Activated naive CD4-positive, alpha-beta T cell treated with anti-CD3 and anti-CD28 coated beads, Interleukin-2, amount 10 ng/mL, durations not matched to agents 7 days and 5 days (primary cell): ENCODE measurements at regions not wholly inside any gene's neighbourhood (a gene's known extent, or its start where the extent isn't known, plus 50 kb on each side); places are given as distances from the start of the nearest gene placed in this dataset.

Source experiments
- CTCF ChIA-PET: fragments of 350-600 bp; sonication (Branson Sonifier 250); formaldehyde crosslinking; loops from one replicate; lab custom pipeline; 2021; ENCODE audit warnings: antibody characterized with exemption; lab: Charles Lee
- DNase-seq: peaks from one replicate; pipeline ENCODE4 v3.0.0-alpha.2; 2020
- H3K27ac Mint-ChIP-seq: one replicate; pipeline ENCODE4 v1.8.0; 2021; ENCODE audit warnings: mild to moderate bottlenecking, moderate library complexity, mixed read lengths
- H3K27me3 Mint-ChIP-seq: one replicate; pipeline ENCODE4 v1.8.0; 2021; ENCODE audit warnings: mild to moderate bottlenecking, mixed read lengths
- H3K36me3 Mint-ChIP-seq: one replicate; pipeline ENCODE4 v1.8.0; 2021; ENCODE audit warnings: mixed read lengths
- H3K4me1 Mint-ChIP-seq: one replicate; pipeline ENCODE4 v1.8.0; 2021; ENCODE audit warnings: mixed read lengths
- H3K4me3 Mint-ChIP-seq: one replicate; pipeline ENCODE4 v1.8.0; 2021; ENCODE audit warnings: mild to moderate bottlenecking, moderate library complexity, mixed read lengths
- H3K9me3 Mint-ChIP-seq: one replicate; pipeline ENCODE4 v1.8.0; 2021; ENCODE audit warnings: mixed read lengths

GRCh38 chr5:26828294-26828693, 210.1 kb downstream of the CDH9 start:
- H3K4me3 Mint-ChIP-seq, result no peak overlapping the region
- peaks cover 19% of the 10 kb centered on the region for H3K9me3 Mint-ChIP-seq
- no peak for DNase-seq
- CTCF ChIA-PET, result no interaction called here
- H3K36me3 Mint-ChIP-seq, result no peaks in the 10 kb centered on the region
- no peaks in the 10 kb centered on the region for H3K27me3 Mint-ChIP-seq
- no peak overlapping the region for H3K27ac Mint-ChIP-seq
- H3K4me1 Mint-ChIP-seq, result no peaks in the 10 kb centered on the region

GRCh38 chr5:26813235-26813634, 225.2 kb downstream of the CDH9 start:
- no peak for DNase-seq
- H3K36me3 Mint-ChIP-seq, result no peaks in the 10 kb centered on the region
- H3K27ac Mint-ChIP-seq, result no peak overlapping the region
- H3K9me3 Mint-ChIP-seq, result peaks cover 32% of the 10 kb centered on the region
- no peaks in the 10 kb centered on the region for H3K27me3 Mint-ChIP-seq
- no peak overlapping the region for H3K4me3 Mint-ChIP-seq
- H3K4me1 Mint-ChIP-seq, result no peaks in the 10 kb centered on the region
- CTCF ChIA-PET, result no interaction called here

- Mint-ChIP-seq H3K27ac (no peak overlapping the region), H3K4me3 (no peak overlapping the region), H3K36me3 (no peaks in the 10 kb centered on the region), H3K4me1 (no peaks in the 10 kb centered on the region), H3K9me3 (peaks cover 28% of the 10 kb centered on the region), H3K27me3 (no peaks in the 10 kb centered on the region)
- no peak for DNase-seq
- CTCF ChIA-PET, result no interaction called here
Observed at GRCh38 chr5:26812714-26813113, 225.7 kb downstream of the CDH9 start.

- no peak overlapping the region for H3K4me3 Mint-ChIP-seq
- H3K36me3 Mint-ChIP-seq, result no peaks in the 10 kb centered on the region
- CTCF ChIA-PET, result no interaction called here
- H3K27me3 Mint-ChIP-seq, result no peaks in the 10 kb centered on the region
- no peak overlapping the region for H3K27ac Mint-ChIP-seq
- peaks cover 13% of the 10 kb centered on the region for H3K9me3 Mint-ChIP-seq
- DNase-seq, result no peak
- no peaks in the 10 kb centered on the region for H3K4me1 Mint-ChIP-seq
Observed at GRCh38 chr5:26807231-26808199, 230.9 kb downstream of the CDH9 start.

- H3K4me1 Mint-ChIP-seq, result no peaks in the 10 kb centered on the region
- H3K27me3 Mint-ChIP-seq, result no peaks in the 10 kb centered on the region
- CTCF ChIA-PET, result no interaction called here
- H3K36me3 Mint-ChIP-seq, result no peaks in the 10 kb centered on the region
- H3K27ac Mint-ChIP-seq, result no peak overlapping the region
- peaks cover 7% of the 10 kb centered on the region for H3K9me3 Mint-ChIP-seq
- no peak overlapping the region for H3K4me3 Mint-ChIP-seq
- no peak for DNase-seq
Observed at GRCh38 chr5:26805076-26805475, 233.3 kb downstream of the CDH9 start.

GRCh38 chr5:26802944-26803343, 235.4 kb downstream of the CDH9 start:
- peaks cover 5% of the 10 kb centered on the region for H3K9me3 Mint-ChIP-seq

GRCh38 chr5:26791433-26791832, 247.0 kb downstream of the CDH9 start:
- CTCF ChIA-PET, result no interaction called here
- DNase-seq, result no peak

More at GRCh38 chr5:26802944-26803343, 235.4 kb downstream of the CDH9 start:
- Mint-ChIP-seq H3K36me3 (no peaks in the 10 kb centered on the region), H3K27ac (no peak overlapping the region), H3K4me3 (no peak overlapping the region), H3K27me3 (no peaks in the 10 kb centered on the region), H3K4me1 (no peaks in the 10 kb centered on the region)
- DNase-seq, result no peak
- CTCF ChIA-PET, result no interaction called here

GRCh38 chr5:26791021-26791420, 247.4 kb downstream of the CDH9 start:
- Mint-ChIP-seq H3K4me1 (no peaks in the 10 kb centered on the region), H3K27ac (no peak overlapping the region), H3K9me3 (peaks cover 11% of the 10 kb centered on the region), H3K4me3 (no peak overlapping the region), H3K36me3 (no peaks in the 10 kb centered on the region), H3K27me3 (no peaks in the 10 kb centered on the region)
- CTCF ChIA-PET, result no interaction called here
- DNase-seq, result no peak

More at GRCh38 chr5:26791433-26791832, 247.0 kb downstream of the CDH9 start:
- Mint-ChIP-seq H3K27me3 (no peaks in the 10 kb centered on the region), H3K27ac (no peak overlapping the region), H3K4me3 (no peak overlapping the region), H3K36me3 (no peaks in the 10 kb centered on the region), H3K4me1 (no peaks in the 10 kb centered on the region), H3K9me3 (peaks cover 11% of the 10 kb centered on the region)

GRCh38 chr5:26763215-26763614, 275.2 kb downstream of the CDH9 start:
- H3K9me3 Mint-ChIP-seq, result peaks cover 12% of the 10 kb centered on the region

GRCh38 chr5:26761446-26761845, 276.9 kb downstream of the CDH9 start:
- peaks cover 2% of the 10 kb centered on the region for H3K9me3 Mint-ChIP-seq
- H3K4me1 Mint-ChIP-seq, result no peaks in the 10 kb centered on the region
- DNase-seq, result no peak
- no peaks in the 10 kb centered on the region for H3K27me3 Mint-ChIP-seq
- H3K27ac Mint-ChIP-seq, result no peak overlapping the region
- no peak overlapping the region for H3K4me3 Mint-ChIP-seq
- H3K36me3 Mint-ChIP-seq, result no peaks in the 10 kb centered on the region
- CTCF ChIA-PET, result no interaction called here

More at GRCh38 chr5:26763215-26763614, 275.2 kb downstream of the CDH9 start:
- no peaks in the 10 kb centered on the region for H3K36me3 Mint-ChIP-seq
- no peaks in the 10 kb centered on the region for H3K27me3 Mint-ChIP-seq
- no peak for DNase-seq
- H3K4me1 Mint-ChIP-seq, result no peaks in the 10 kb centered on the region
- H3K27ac Mint-ChIP-seq, result no peak overlapping the region
- H3K4me3 Mint-ChIP-seq, result no peak overlapping the region
- CTCF ChIA-PET, result no interaction called here

- Mint-ChIP-seq H3K27ac (no peak overlapping the region), H3K4me3 (no peak overlapping the region), H3K9me3 (peaks cover 2% of the 10 kb centered on the region), H3K4me1 (no peaks in the 10 kb centered on the region), H3K36me3 (no peaks in the 10 kb centered on the region), H3K27me3 (no peaks in the 10 kb centered on the region)
- CTCF ChIA-PET, result no interaction called here
- DNase-seq, result no peak
Observed at GRCh38 chr5:26761045-26761444, 277.3 kb downstream of the CDH9 start.

- Mint-ChIP-seq H3K27me3 (no peaks in the 10 kb centered on the region), H3K4me3 (no peak overlapping the region), H3K9me3 (peaks cover 10% of the 10 kb centered on the region), H3K36me3 (no peaks in the 10 kb centered on the region), H3K4me1 (no peaks in the 10 kb centered on the region), H3K27ac (no peak overlapping the region)
- CTCF ChIA-PET, result no interaction called here
- no peak for DNase-seq
Observed at GRCh38 chr5:26757941-26758340, 280.4 kb downstream of the CDH9 start.

- Mint-ChIP-seq H3K4me3 (no peak overlapping the region), H3K27ac (no peak overlapping the region), H3K36me3 (no peaks in the 10 kb centered on the region), H3K9me3 (peaks cover 9% of the 10 kb centered on the region), H3K4me1 (no peaks in the 10 kb centered on the region), H3K27me3 (no peaks in the 10 kb centered on the region)
- no peak for DNase-seq
- CTCF ChIA-PET, result no interaction called here
Observed at GRCh38 chr5:26749829-26750228, 288.6 kb downstream of the CDH9 start.

- Mint-ChIP-seq H3K4me1 (no peaks in the 10 kb centered on the region), H3K36me3 (no peaks in the 10 kb centered on the region), H3K9me3 (peaks cover 12% of the 10 kb centered on the region), H3K27ac (no peak overlapping the region), H3K27me3 (no peaks in the 10 kb centered on the region), H3K4me3 (no peak overlapping the region)
- DNase-seq, result no peak
- CTCF ChIA-PET, result no interaction called here
Observed at GRCh38 chr5:26740182-26740581, 298.2 kb downstream of the CDH9 start.
